Fibroblast of lung (primary cell): ENCODE measurements at regions not wholly inside any gene's neighbourhood (a gene's known extent, or its start where the extent isn't known, plus 50 kb on each side); places are given as distances from the start of the nearest gene placed in this dataset.
"Not testable (repeated sequence)": the region's sequence is repeated elsewhere in the genome, so short reads cannot be mapped to it uniquely, and the experiment has no call there.

Source experiments
- CTCF ChIP-seq, 2 donors: IDR thresholded peaks in 1 of 2; conservative IDR thresholded peaks in 1 of 2; 1 replicate in 1 of 2; 2 replicates in 1 of 2; pipeline ENCODE4 v1.5.1; 2011 to 2012; ENCODE audit warnings: low read length in 2 of 2, control low read depth in 1 of 2, inconsistent platforms in 1 of 2, low read depth in 1 of 2, mild to moderate bottlenecking in 1 of 2
- EZH2 ChIP-seq: IDR thresholded peaks from 2 replicates; pipeline ENCODE4 v1.5.1; 2012; ENCODE audit warnings: low read length, control low read depth, mild to moderate bottlenecking; ENCODE audit errors: missing control alignments

GRCh38 chr4:38388907-38389306, 275.1 kb upstream of the KLF3 start:
- not testable (repeated sequence) for TF ChIP-seq CTCF (conservative IDR thresholded peaks at IDR 0.05 in 1 of 2, IDR thresholded peaks at IDR 0.05 in 1 of 2; ENCODE audit: low read depth in 1 of 2, low read length in 2 of 2); EZH2
